ENCODE measurements at regions not wholly inside any gene's neighbourhood (a gene's known extent, or its start where the extent isn't known, plus 50 kb on each side); places are given as distances from the start of the nearest gene placed in this dataset.

DNA sequence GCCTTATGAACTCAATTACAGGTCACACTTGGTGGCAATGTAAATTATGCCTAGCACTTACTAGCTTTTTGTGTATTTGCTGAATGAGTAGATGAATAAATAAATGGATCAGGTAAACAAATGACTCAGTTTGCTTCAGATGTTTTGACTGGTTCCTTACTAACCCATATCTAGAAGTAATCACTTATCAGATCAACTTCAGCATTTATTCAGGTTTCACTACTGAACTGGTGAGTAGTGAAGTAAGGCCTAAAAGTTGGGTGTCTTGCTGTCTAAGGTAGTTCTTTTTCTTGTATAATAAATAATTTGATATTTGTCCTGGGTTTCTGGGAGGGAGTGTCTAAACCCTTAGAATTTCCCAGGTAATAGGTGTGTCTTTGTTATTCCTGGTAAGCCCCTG, 205.0 kb downstream of the UXS1 start:
- ATAC-seq (no peak), DNase-seq (ENCODE audit: low spot score) (no peak)
- H3K36me3 Mint-ChIP-seq, result peaks cover 75% of the 10 kb centered on the region

DNA sequence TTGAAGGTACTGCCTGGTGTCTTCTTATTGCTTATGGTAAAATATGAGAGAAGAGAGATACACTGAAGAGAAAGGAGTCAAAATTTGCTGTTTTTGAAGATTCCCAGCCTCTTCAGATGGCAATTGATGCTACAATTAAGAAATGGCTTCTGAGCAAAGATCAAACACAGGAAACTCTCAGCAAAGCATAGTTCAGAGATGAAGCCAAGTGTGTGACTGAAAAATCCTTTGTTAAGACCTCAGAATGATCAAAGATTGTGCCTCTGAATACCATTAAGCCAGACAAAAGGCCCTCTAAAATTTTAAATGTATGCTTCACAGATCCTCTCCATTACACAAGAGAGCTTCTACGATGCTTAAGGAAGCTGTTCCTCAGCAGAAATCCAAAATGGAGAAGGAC, 216.3 kb downstream of the UXS1 start:
- Mint-ChIP-seq H3K27me3 (ENCODE audit: low read depth) (no peaks in the 10 kb centered on the region; the same call in 1 of the 2 replicates), H3K27ac (no peak overlapping the region), H3K4me1 (peaks cover 5% of the 10 kb centered on the region; the same call in 1 of the 2 replicates), H3K9me3 (peaks cover 48% of the 10 kb centered on the region), H3K4me3 (no peak overlapping the region), H3K36me3 (peaks cover 31% of the 10 kb centered on the region)
- no peak for ATAC-seq
- POLR2A ChIA-PET, result no interaction called here
- DNase-seq (ENCODE audit: low spot score), result no peak
- TF ChIP-seq SMAD4 (CRISPR knock-in tag; IDR thresholded peaks at IDR 0.05) (no peak), ZNF396 (CRISPR knock-in tag; IDR thresholded peaks at IDR 0.05; ENCODE audit: borderline replicate concordance) (no peak), RORB (CRISPR knock-in tag; IDR thresholded peaks at IDR 0.05) (no peak), CBFB (CRISPR knock-in tag; IDR thresholded peaks at IDR 0.05; ENCODE audit: low read depth) (no peak), IRF1 (CRISPR knock-in tag; IDR thresholded peaks at IDR 0.05) (no peak), ZNF671 (CRISPR knock-in tag; IDR thresholded peaks at IDR 0.05) (no peak), PRRX2 (CRISPR knock-in tag; IDR thresholded peaks at IDR 0.05) (no peak), MYBL2 (CRISPR knock-in tag; IDR thresholded peaks at IDR 0.05) (no peak), ZBTB43 (CRISPR knock-in tag; IDR thresholded peaks at IDR 0.05) (no peak), NR3C1 (CRISPR knock-in tag; conservative IDR thresholded peaks at IDR 0.05; ENCODE audit: low read depth) (no peak)
- TF ChIP-seq, protein P1, sequence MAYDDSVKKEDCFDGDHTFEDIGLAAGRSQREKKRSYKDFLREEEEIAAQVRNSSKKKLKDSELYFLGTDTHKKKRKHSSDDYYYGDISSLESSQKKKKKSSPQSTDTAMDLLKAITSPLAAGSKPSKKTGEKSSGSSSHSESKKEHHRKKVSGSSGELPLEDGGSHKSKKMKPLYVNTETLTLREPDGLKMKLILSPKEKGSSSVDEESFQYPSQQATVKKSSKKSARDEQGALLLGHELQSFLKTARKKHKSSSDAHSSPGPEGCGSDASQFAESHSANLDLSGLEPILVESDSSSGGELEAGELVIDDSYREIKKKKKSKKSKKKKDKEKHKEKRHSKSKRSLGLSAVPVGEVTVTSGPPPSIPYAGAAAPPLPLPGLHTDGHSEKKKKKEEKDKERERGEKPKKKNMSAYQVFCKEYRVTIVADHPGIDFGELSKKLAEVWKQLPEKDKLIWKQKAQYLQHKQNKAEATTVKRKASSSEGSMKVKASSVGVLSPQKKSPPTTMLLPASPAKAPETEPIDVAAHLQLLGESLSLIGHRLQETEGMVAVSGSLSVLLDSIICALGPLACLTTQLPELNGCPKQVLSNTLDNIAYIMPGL (CRISPR knock-in tag; IDR thresholded peaks at IDR 0.05), result no peak
- CTCF ChIA-PET, result no interaction called here

More for the DNA sequence above, 205.0 kb downstream of the UXS1 start:
- Mint-ChIP-seq H3K27ac (no peak overlapping the region), H3K9me3 (peaks cover 92% of the 10 kb centered on the region), H3K27me3 (ENCODE audit: low read depth) (peaks cover 11% of the 10 kb centered on the region), H3K4me1 (no peaks in the 10 kb centered on the region), H3K4me3 (no peak overlapping the region)
- POLR2A ChIA-PET, result no interaction called here
- no peak for TF ChIP-seq RELA (CRISPR knock-in tag; IDR thresholded peaks at IDR 0.05; ENCODE audit: borderline replicate concordance)
- no peak for TF ChIP-seq ATF6 (CRISPR knock-in tag; IDR thresholded peaks at IDR 0.05)
- TF ChIP-seq, protein P2, sequence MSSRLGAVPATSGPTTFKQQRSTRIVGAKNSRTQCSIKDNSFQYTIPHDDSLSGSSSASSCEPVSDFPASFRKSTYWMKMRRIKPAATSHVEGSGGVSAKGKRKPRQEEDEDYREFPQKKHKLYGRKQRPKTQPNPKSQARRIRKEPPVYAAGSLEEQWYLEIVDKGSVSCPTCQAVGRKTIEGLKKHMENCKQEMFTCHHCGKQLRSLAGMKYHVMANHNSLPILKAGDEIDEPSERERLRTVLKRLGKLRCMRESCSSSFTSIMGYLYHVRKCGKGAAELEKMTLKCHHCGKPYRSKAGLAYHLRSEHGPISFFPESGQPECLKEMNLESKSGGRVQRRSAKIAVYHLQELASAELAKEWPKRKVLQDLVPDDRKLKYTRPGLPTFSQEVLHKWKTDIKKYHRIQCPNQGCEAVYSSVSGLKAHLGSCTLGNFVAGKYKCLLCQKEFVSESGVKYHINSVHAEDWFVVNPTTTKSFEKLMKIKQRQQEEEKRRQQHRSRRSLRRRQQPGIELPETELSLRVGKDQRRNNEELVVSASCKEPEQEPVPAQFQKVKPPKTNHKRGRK (CRISPR knock-in tag; IDR thresholded peaks at IDR 0.05; ENCODE audit: borderline replicate concordance), result no peak
- no peak for TF ChIP-seq JAZF1 (CRISPR knock-in tag; IDR thresholded peaks at IDR 0.05)
- no peak for TF ChIP-seq ZNF671 (CRISPR knock-in tag; IDR thresholded peaks at IDR 0.05)
- CTCF ChIA-PET, result no interaction called here

DNA sequence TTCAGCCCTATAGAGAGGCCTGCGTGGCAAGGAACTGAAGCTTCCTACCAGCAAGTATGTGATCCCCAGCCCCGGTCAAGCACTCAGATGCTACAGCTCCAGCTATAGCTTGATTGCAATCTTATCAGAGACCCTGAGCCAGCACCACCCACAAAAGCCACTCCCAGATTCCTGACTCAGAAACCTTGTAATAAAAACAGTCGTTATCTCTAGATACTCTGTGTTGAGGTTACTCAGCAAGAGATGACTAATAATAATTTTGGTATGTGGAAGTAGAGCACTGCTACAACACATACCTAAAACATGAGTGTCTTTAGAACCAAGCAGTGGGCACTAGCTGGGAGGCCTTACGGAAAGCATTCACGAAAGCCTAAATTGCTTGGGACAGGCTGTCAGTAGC, 216.9 kb downstream of the UXS1 start:
- Mint-ChIP-seq H3K4me3 (no peak overlapping the region), H3K9me3 (peaks cover 45% of the 10 kb centered on the region), H3K4me1 (no peaks in the 10 kb centered on the region), H3K27ac (no peak overlapping the region), H3K27me3 (ENCODE audit: low read depth) (no peaks in the 10 kb centered on the region; the same call in 1 of the 2 replicates), H3K36me3 (peaks cover 31% of the 10 kb centered on the region)
- no peak for DNase-seq (ENCODE audit: low spot score)
- ATAC-seq, result no peak
- CTCF ChIA-PET, result no interaction called here
- POLR2A ChIA-PET, result no interaction called here
- TF ChIP-seq, protein P3, sequence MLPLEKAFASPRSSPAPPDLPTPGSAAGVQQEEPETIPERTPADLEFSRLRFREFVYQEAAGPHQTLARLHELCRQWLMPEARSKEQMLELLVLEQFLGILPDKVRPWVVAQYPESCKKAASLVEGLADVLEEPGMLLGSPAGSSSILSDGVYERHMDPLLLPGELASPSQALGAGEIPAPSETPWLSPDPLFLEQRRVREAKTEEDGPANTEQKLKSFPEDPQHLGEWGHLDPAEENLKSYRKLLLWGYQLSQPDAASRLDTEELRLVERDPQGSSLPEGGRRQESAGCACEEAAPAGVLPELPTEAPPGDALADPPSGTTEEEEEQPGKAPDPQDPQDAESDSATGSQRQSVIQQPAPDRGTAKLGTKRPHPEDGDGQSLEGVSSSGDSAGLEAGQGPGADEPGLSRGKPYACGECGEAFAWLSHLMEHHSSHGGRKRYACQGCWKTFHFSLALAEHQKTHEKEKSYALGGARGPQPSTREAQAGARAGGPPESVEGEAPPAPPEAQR (CRISPR knock-in tag; IDR thresholded peaks at IDR 0.05), result no peak
- no peak for TF ChIP-seq HMGA2 (CRISPR knock-in tag; IDR thresholded peaks at IDR 0.05)
- TF ChIP-seq GTF2I (CRISPR knock-in tag; conservative IDR thresholded peaks at IDR 0.05), result no peak
- TF ChIP-seq FOXP4 (CRISPR knock-in tag; IDR thresholded peaks at IDR 0.05), result no peak
- TF ChIP-seq, protein P4, sequence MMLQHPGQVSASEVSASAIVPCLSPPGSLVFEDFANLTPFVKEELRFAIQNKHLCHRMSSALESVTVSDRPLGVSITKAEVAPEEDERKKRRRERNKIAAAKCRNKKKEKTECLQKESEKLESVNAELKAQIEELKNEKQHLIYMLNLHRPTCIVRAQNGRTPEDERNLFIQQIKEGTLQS (CRISPR knock-in tag; conservative IDR thresholded peaks at IDR 0.05), result no peak
- no peak for TF ChIP-seq JAZF1 (CRISPR knock-in tag; IDR thresholded peaks at IDR 0.05)
- no peak for TF ChIP-seq ZBTB43 (CRISPR knock-in tag; IDR thresholded peaks at IDR 0.05)
